Hypothalamus (tissue), 51 donors: ENCODE measurements at regions not wholly inside any gene's neighbourhood (a gene's known extent, or its start where the extent isn't known, plus 50 kb on each side); places are given as distances from the start of the nearest gene placed in this dataset.

Source experiments
- DNase-seq, 51 donors: peaks; one replicate each; lab custom pipeline; 2025; lab: John Stamatoyannopoulos, UW

GRCh38 chr20:39489986-39490560 is 527.9 kb downstream of the DHX35 start:
- no peak for DNase-seq

GRCh38 chr20:39480276-39481043 is 518.3 kb downstream of the DHX35 start:
- DNase-seq = no peak

GRCh38 chr20:39479196-39479810 is 517.2 kb downstream of the DHX35 start:
- DNase-seq = no peak

- no peak for DNase-seq
Measured at GRCh38 chr20:39474879-39475278, 512.7 kb downstream of the DHX35 start.

- peak in 1 of 51 donors; percentile 1 for DNase-seq
Measured at GRCh38 chr20:39473536-39473935, 511.4 kb downstream of the DHX35 start.

- DNase-seq = no peak
Measured at GRCh38 chr20:39468703-39469102, 506.6 kb downstream of the DHX35 start.

- DNase-seq = no peak
Measured at GRCh38 chr20:39464238-39464637, 502.1 kb downstream of the DHX35 start.

- DNase-seq = no peak
Measured at GRCh38 chr20:39462416-39462945, 500.3 kb downstream of the DHX35 start.

- no peak for DNase-seq
Measured at GRCh38 chr20:39458452-39458851, 496.3 kb downstream of the DHX35 start.

GRCh38 chr20:39453890-39454289 is 491.7 kb downstream of the DHX35 start:
- DNase-seq = peak in 1 of 51 donors; percentile 2

GRCh38 chr20:39452583-39453340 is 490.6 kb downstream of the DHX35 start:
- no peak for DNase-seq

GRCh38 chr20:39451386-39451785 is 489.2 kb downstream of the DHX35 start:
- DNase-seq = no peak

GRCh38 chr20:39446397-39446796 is 484.3 kb downstream of the DHX35 start:
- DNase-seq = no peak

- no peak for DNase-seq
Measured at GRCh38 chr20:39445095-39445494, 483.0 kb downstream of the DHX35 start.

- no peak for DNase-seq
Measured at GRCh38 chr20:39433466-39433865, 471.3 kb downstream of the DHX35 start.

- DNase-seq = no peak
Measured at GRCh38 chr20:39431091-39431880, 469.1 kb downstream of the DHX35 start.

GRCh38 chr20:39429726-39430125 is 467.6 kb downstream of the DHX35 start:
- peak in 1 of 51 donors; percentile 2 for DNase-seq

GRCh38 chr20:39424962-39425678 is 463.0 kb downstream of the DHX35 start:
- DNase-seq = no peak

GRCh38 chr20:39421571-39422105 is 459.5 kb downstream of the DHX35 start:
- DNase-seq = no peak
